Left ventricle myocardium inferior (tissue), 1 donor: ENCODE measurements at regions not wholly inside any gene's neighbourhood (a gene's known extent, or its start where the extent isn't known, plus 50 kb on each side); places are given as distances from the start of the nearest gene placed in this dataset.

Source experiments
- DNase-seq: peaks from one replicate; pipeline ENCODE4 v3.0.0-alpha.2; 2020
- H3K27ac ChIP-seq: fragments of 200-600 bp; replicated peaks from 2 replicates; pipeline ENCODE4 v1.8.0; 2021
- H3K27me3 ChIP-seq: fragments of 200-600 bp; 2 replicates; pipeline ENCODE4 v1.8.0; 2021; ENCODE audit warnings: low read depth
- H3K36me3 ChIP-seq: fragments of 200-600 bp; 2 replicates; pipeline ENCODE4 v1.8.0; 2021
- H3K4me1 ChIP-seq: fragments of 200-600 bp; 2 replicates; pipeline ENCODE4 v1.8.0; 2021
- H3K4me3 ChIP-seq: fragments of 200-600 bp; 2 replicates; pipeline ENCODE4 v1.8.0; 2021; ENCODE audit warnings: mild to moderate bottlenecking, moderate library complexity
- H3K9me3 ChIP-seq: fragments of 200-600 bp; replicated peaks from 2 replicates; pipeline ENCODE4 v1.8.0; 2021
- intact Hi-C: fragments of 100-400 bp; cut with micrococcal nuclease; formaldehyde crosslinking; loops from one replicate; pipeline ENCODE4 v1.11.0; 2022
- TF ChIP-seq, protein P1 (sequence below): fragments of 200-600 bp; IDR thresholded peaks from 2 replicates; pipeline ENCODE4 v1.8.0; 2021; ENCODE audit warnings: antibody characterized with exemption, mild to moderate bottlenecking, borderline replicate concordance
- donor health status: DM: no; HTN: yes; CAD: no; lungs with severe emphysema.

DNA sequence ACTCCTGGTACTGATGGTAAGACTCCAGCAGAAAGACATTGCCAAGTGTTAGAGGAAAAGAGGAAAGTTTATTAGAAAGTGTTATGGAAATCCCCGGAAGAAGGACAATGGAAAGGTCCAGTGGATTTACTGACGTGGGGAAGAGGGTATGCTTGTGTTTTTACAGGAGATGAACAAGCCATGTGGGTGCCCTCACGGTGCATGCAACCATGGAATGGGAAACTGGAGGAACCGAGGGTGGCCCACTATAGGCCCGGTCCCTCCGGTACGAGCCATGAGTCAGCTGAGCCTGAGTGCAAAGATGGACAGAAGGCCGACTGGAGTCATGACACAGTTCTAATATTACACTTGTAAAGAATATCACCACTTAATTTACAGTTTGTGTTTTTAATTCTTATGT is 123.3 kb upstream of the ZCCHC13 start:
- no peak for DNase-seq

DNA sequence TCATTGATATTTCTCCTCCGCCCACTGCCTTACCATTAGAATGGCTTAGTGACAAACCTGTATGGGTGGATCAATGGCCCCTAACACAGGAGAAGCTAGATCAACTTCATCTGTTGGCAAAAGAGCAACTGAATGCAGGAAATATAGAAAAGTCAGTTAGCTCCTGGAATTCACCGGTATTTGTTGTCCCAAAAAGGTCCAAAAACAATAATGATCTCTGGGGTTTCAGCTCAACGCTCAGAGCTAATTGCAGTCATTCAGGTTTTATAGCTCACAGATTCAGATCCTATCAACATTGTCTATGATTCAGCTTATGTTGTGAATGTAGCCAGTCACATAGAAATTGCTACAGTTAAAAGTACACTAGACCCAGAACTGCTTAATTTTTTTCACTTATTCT is 124.0 kb upstream of the ZCCHC13 start:
- no peak for DNase-seq
- Histone ChIP-seq H3K36me3 (no peaks in the 10 kb centered on the region), H3K27me3 (no peaks in the 10 kb centered on the region), H3K9me3 (no peaks in the 10 kb centered on the region), H3K4me1 (no peaks in the 10 kb centered on the region), H3K4me3 (no peak overlapping the region), H3K27ac (no peak overlapping the region)
- TF ChIP-seq, protein P1, sequence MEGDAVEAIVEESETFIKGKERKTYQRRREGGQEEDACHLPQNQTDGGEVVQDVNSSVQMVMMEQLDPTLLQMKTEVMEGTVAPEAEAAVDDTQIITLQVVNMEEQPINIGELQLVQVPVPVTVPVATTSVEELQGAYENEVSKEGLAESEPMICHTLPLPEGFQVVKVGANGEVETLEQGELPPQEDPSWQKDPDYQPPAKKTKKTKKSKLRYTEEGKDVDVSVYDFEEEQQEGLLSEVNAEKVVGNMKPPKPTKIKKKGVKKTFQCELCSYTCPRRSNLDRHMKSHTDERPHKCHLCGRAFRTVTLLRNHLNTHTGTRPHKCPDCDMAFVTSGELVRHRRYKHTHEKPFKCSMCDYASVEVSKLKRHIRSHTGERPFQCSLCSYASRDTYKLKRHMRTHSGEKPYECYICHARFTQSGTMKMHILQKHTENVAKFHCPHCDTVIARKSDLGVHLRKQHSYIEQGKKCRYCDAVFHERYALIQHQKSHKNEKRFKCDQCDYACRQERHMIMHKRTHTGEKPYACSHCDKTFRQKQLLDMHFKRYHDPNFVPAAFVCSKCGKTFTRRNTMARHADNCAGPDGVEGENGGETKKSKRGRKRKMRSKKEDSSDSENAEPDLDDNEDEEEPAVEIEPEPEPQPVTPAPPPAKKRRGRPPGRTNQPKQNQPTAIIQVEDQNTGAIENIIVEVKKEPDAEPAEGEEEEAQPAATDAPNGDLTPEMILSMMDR: no peak
- intact Hi-C loops: no loop called here

More for the DNA sequence above, 123.3 kb upstream of the ZCCHC13 start:
- intact Hi-C loops: no loop called here
- TF ChIP-seq, protein P1: no peak
- H3K4me1 ChIP-seq: no peaks in the 10 kb centered on the region
- no peak overlapping the region for H3K27ac ChIP-seq
- H3K36me3 ChIP-seq: no peaks in the 10 kb centered on the region
- H3K27me3 ChIP-seq: no peaks in the 10 kb centered on the region
- H3K9me3 ChIP-seq: no peaks in the 10 kb centered on the region
- no peak overlapping the region for H3K4me3 ChIP-seq

DNA sequence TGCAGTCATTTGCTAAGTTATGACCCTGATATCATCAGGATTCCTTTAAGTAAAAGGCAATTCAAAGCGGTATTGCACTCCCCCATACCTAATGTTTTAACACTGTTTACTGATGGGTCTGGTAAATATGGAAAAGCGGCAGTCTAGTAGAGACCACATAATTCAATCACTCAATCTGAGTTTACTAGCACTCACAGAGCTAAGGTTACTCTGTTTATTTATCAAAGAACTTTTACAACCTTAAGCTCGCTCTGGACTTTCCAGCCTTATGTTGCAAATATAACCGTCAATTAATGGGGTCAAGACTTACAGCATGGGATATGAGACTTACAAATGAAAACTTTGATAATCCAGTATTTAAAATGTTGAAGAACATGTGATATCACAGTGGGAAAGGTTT is 124.5 kb upstream of the ZCCHC13 start:
- intact Hi-C loops: no loop called here
- no peaks in the 10 kb centered on the region for H3K27me3 ChIP-seq
- no peak overlapping the region for H3K4me3 ChIP-seq
- H3K9me3 ChIP-seq: no peaks in the 10 kb centered on the region
- no peaks in the 10 kb centered on the region for H3K36me3 ChIP-seq
- TF ChIP-seq, protein P1: no peak
- H3K27ac ChIP-seq: no peak overlapping the region
- no peaks in the 10 kb centered on the region for H3K4me1 ChIP-seq
- DNase-seq: no peak

DNA sequence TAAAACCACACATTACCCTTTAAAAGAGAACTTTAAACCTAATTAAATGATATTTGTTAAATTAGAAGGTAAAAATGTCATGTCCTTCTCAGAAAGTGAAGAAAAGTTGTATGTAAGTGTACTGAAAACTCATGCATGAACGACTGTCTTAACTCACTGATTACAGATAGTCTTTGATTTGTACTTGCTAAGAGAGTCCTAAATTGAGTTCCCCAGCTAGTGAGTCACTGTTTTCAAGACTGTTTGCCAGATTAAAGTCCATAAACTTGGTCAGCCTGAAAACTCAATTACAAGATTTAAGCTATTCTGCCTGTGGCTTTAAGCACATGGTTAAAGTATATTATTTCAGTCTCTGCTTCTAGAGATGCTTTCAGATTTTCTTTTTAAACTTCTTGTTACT is 124.9 kb upstream of the ZCCHC13 start:
- no peak for DNase-seq
- Histone ChIP-seq H3K27me3 (no peaks in the 10 kb centered on the region), H3K36me3 (no peaks in the 10 kb centered on the region), H3K9me3 (no peaks in the 10 kb centered on the region), H3K4me3 (no peak overlapping the region), H3K4me1 (no peaks in the 10 kb centered on the region), H3K27ac (no peak overlapping the region)
- intact Hi-C loops: no loop called here
- TF ChIP-seq, protein P1: no peak

DNA sequence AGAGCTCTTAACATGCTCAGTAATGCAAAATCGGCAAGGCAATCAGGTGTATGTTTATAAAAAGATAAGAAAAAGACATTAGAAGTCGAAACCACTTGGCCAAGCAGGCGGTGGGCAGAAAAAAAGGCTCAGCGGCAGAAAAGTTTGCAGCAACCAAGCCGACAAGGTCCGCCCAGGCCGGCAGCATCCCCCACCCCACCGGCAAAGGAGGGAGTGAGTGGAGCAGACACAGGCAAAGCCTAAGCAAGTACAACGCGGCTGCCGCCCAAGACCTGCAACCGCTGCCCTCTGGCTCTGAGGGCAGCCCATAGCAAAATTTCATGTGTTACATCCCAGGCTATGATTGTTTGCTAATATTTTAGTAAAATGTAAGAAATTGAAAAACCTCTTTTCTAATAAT is 125.4 kb upstream of the ZCCHC13 start:
- no peaks in the 10 kb centered on the region for H3K27me3 ChIP-seq
- H3K4me3 ChIP-seq: no peak overlapping the region
- TF ChIP-seq, protein P1: no peak
- no peaks in the 10 kb centered on the region for H3K4me1 ChIP-seq
- no peak overlapping the region for H3K27ac ChIP-seq
- H3K36me3 ChIP-seq: no peaks in the 10 kb centered on the region
- intact Hi-C loops: no loop called here
- no peaks in the 10 kb centered on the region for H3K9me3 ChIP-seq
- no peak for DNase-seq

DNA sequence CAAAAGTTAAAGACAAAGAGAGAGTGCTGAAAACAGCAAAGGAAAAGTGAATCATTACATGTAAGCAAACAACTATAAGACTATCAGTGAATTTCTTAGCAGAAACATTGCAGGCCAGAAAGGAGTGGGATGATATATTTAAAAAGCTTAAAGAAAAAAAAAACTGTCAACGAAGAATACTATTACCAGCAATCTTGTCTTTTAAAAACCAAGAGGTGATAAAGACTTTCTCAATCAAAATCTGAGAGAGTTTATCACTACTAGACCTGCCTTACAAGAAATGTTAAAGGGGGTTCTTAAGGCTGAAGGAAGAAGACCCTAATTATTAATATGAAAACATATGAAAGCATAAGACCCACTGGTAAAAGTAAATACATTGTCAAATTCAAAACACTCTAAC is 132.5 kb upstream of the ZCCHC13 start:
- peaks cover 5% of the 10 kb centered on the region for H3K36me3 ChIP-seq
- no peaks in the 10 kb centered on the region for H3K27me3 ChIP-seq
- DNase-seq: no peak
- TF ChIP-seq, protein P1: no peak
- H3K27ac ChIP-seq: no peak overlapping the region
- H3K4me1 ChIP-seq: no peaks in the 10 kb centered on the region
- no peak overlapping the region for H3K4me3 ChIP-seq
- intact Hi-C loops: no loop called here
- peaks cover 27% of the 10 kb centered on the region for H3K9me3 ChIP-seq
